ENCODE measurements at regions not wholly inside any gene's neighbourhood (a gene's known extent, or its start where the extent isn't known, plus 50 kb on each side); places are given as distances from the start of the nearest gene placed in this dataset.

DNA sequence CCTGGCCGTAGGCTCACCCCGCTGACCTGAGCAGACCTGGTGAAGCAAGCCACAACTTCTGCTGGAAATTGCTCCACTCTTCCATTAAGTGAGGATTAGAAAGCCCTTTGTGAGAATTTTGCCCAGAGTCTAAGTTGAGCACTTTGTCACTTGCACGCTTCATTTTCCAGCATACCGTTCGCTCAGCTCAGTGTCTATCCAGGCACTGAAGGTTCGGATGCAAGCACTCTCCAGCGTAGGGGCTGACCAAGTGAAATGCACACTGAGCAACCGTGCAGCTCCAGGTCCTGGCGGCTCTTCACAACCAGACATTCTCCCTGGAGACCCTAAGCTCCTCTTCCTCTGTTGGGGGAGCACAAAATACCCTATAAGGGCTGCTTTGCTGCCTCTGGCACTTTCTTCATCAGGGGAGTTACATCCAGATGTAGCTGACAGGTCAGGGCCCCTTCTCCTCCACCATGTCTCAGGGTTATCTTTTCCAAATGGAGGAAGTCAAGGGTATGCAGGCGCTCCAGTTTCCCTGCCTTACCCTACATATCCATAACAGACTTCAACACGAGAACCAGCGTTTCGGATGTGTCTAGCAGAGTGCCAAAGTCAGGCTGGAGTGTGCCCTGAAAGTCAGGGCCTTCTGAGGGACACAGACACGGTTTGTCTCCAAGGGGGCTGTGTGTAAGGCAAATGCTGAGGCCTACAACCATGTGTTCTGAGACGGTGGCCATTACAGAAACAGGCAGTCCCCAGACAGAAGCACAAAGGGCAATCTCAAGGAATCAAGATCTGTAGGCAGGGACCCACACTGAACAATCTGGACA lies 146.7 kb upstream of the AFDN start:
- CTCF ChIA-PET, result no interaction called here
- no peak for TF ChIP-seq ZNF175 (tag by site-specific recombination; IDR thresholded peaks at IDR 0.05)
- TF ChIP-seq, protein P1, sequence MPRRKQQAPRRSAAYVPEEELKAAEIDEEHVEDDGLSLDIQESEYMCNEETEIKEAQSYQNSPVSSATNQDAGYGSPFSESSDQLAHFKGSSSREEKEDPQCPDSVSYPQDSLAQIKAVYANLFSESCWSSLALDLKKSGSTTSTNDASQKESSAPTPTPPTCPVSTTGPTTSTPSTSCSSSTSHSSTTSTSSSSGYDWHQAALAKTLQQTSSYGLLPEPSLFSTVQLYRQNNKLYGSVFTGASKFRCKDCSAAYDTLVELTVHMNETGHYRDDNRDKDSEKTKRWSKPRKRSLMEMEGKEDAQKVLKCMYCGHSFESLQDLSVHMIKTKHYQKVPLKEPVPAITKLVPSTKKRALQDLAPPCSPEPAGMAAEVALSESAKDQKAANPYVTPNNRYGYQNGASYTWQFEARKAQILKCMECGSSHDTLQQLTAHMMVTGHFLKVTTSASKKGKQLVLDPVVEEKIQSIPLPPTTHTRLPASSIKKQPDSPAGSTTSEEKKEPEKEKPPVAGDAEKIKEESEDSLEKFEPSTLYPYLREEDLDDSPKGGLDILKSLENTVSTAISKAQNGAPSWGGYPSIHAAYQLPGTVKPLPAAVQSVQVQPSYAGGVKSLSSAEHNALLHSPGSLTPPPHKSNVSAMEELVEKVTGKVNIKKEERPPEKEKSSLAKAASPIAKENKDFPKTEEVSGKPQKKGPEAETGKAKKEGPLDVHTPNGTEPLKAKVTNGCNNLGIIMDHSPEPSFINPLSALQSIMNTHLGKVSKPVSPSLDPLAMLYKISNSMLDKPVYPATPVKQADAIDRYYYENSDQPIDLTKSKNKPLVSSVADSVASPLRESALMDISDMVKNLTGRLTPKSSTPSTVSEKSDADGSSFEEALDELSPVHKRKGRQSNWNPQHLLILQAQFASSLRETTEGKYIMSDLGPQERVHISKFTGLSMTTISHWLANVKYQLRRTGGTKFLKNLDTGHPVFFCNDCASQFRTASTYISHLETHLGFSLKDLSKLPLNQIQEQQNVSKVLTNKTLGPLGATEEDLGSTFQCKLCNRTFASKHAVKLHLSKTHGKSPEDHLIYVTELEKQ (tag by site-specific recombination; IDR thresholded peaks at IDR 0.05; ENCODE audit: borderline replicate concordance), result no peak
- TF ChIP-seq RBAK (tag by site-specific recombination; IDR thresholded peaks at IDR 0.05), result no peak
- no peak for TF ChIP-seq ZNF157 (tag by site-specific recombination; IDR thresholded peaks at IDR 0.05)
- TF ChIP-seq ZNF600 (tag by site-specific recombination; IDR thresholded peaks at IDR 0.05), result no peak
- no peak for TF ChIP-seq ZNF514 (tag by site-specific recombination; IDR thresholded peaks at IDR 0.05)
- TF ChIP-seq KLF10 (tag by site-specific recombination; IDR thresholded peaks at IDR 0.05), result no peak
- TF ChIP-seq ZNF548 (tag by site-specific recombination; IDR thresholded peaks at IDR 0.05), result no peak
- no peak overlapping the region for H3K27ac ChIP-seq (ENCODE audit: extremely low read depth, low read depth, low read length)
- H3K4me1 ChIP-seq (ENCODE audit: control insufficient read depth, insufficient read depth, low read length), result 0 out of 2 replicates have a peak, but pooled peaks cover 3% of the 10 kb centered on the region
- POLR2A ChIA-PET, result no interaction called here
- H3K9me3 ChIP-seq (ENCODE audit: control insufficient read depth, insufficient read depth, low read depth, low read length), result no peaks in the 10 kb centered on the region
- H3K4me3 ChIP-seq (ENCODE audit: low read depth, low read length), result no peak overlapping the region
- H3K36me3 ChIP-seq (ENCODE audit: control insufficient read depth in 2 of 2, insufficient read depth in 1 of 2, low read length in 2 of 2), result no peaks in the 10 kb centered on the region

- CTCF ChIA-PET, result no interaction called here
- Histone ChIP-seq H3K4me3 (ENCODE audit: low read depth, low read length) (no peak overlapping the region), H3K27ac (ENCODE audit: extremely low read depth, low read depth, low read length) (no peak overlapping the region), H3K9me3 (ENCODE audit: control insufficient read depth, insufficient read depth, low read depth, low read length) (no peaks in the 10 kb centered on the region), H3K4me1 (ENCODE audit: control insufficient read depth, insufficient read depth, low read length) (0 out of 2 replicates have a peak, but pooled peaks cover 3% of the 10 kb centered on the region), H3K36me3 (ENCODE audit: control insufficient read depth in 2 of 2, insufficient read depth in 1 of 2, low read length in 2 of 2) (no peaks in the 10 kb centered on the region)
- TF ChIP-seq, protein P2, sequence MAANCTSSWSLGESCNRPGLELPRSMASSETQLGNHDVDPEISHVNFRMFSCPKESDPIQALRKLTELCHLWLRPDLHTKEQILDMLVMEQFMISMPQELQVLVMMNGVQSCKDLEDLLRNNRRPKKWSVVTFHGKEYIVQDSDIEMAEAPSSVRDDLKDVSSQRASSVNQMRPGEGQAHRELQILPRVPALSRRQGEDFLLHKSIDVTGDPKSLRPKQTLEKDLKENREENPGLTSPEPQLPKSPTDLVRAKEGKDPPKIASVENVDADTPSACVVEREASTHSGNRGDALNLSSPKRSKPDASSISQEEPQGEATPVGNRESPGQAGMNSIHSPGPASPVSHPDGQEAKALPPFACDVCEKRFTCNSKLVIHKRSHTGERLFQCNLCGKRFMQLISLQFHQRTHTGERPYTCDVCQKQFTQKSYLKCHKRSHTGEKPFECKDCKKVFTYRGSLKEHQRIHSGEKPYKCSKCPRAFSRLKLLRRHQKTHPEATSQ (tag by site-specific recombination; IDR thresholded peaks at IDR 0.05), result no peak
- no peak for TF ChIP-seq ZNF280C (tag by site-specific recombination; IDR thresholded peaks at IDR 0.05)
- no peak for TF ChIP-seq ZNF10 (tag by site-specific recombination; IDR thresholded peaks at IDR 0.05)
- TF ChIP-seq ZBTB21 (tag by site-specific recombination; IDR thresholded peaks at IDR 0.05), result no peak
- no peak for TF ChIP-seq TCF7L2 (IDR thresholded peaks at IDR 0.05; ENCODE audit: borderline replicate concordance, low read depth, low read length)
- no peak for TF ChIP-seq ZNF16 (tag by site-specific recombination; IDR thresholded peaks at IDR 0.05; ENCODE audit: low read depth)
- no peak for TF ChIP-seq BCL6B (tag by site-specific recombination; IDR thresholded peaks at IDR 0.05)
- TF ChIP-seq, protein P3, sequence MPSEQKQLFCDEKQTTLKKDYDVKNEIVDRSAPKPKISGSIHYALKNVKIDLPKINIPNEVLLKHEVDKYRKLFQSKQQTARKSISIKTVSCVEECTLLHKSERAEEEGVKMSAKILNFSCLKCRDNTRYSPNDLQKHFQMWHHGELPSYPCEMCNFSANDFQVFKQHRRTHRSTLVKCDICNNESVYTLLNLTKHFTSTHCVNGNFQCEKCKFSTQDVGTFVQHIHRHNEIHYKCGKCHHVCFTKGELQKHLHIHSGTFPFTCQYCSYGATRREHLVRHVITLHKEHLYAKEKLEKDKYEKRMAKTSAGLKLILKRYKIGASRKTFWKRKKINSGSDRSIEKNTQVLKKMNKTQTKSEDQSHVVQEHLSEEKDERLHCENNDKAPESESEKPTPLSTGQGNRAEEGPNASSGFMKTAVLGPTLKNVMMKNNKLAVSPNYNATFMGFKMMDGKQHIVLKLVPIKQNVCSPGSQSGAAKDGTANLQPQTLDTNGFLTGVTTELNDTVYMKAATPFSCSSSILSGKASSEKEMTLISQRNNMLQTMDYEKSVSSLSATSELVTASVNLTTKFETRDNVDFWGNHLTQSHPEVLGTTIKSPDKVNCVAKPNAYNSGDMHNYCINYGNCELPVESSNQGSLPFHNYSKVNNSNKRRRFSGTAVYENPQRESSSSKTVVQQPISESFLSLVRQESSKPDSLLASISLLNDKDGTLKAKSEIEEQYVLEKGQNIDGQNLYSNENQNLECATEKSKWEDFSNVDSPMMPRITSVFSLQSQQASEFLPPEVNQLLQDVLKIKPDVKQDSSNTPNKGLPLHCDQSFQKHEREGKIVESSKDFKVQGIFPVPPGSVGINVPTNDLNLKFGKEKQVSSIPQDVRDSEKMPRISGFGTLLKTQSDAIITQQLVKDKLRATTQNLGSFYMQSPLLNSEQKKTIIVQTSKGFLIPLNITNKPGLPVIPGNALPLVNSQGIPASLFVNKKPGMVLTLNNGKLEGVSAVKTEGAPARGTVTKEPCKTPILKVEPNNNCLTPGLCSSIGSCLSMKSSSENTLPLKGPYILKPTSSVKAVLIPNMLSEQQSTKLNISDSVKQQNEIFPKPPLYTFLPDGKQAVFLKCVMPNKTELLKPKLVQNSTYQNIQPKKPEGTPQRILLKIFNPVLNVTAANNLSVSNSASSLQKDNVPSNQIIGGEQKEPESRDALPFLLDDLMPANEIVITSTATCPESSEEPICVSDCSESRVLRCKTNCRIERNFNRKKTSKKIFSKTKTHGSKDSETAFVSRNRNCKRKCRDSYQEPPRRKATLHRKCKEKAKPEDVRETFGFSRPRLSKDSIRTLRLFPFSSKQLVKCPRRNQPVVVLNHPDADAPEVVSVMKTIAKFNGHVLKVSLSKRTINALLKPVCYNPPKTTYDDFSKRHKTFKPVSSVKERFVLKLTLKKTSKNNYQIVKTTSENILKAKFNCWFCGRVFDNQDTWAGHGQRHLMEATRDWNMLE (tag by site-specific recombination; conservative IDR thresholded peaks at IDR 0.05; ENCODE audit: low read depth), result no peak
- no peak for TF ChIP-seq MZF1 (tag by site-specific recombination; IDR thresholded peaks at IDR 0.05; ENCODE audit: borderline replicate concordance)
- POLR2A ChIA-PET, result no interaction called here
Measured at GRCh38 chr6:167680605-167681149, 146.0 kb upstream of the AFDN start.
